ENCODE measurements at regions not wholly inside any gene's neighbourhood (a gene's known extent, or its start where the extent isn't known, plus 50 kb on each side); places are given as distances from the start of the nearest gene placed in this dataset.

GRCh38 chr1:218634212-218634611, 289.1 kb downstream of the TGFB2 start:
- Histone ChIP-seq H3K9me3 (no peaks in the 10 kb centered on the region), H3K4me1 (no peaks in the 10 kb centered on the region), H3K27ac (no peak overlapping the region), H3K36me3 (no peaks in the 10 kb centered on the region), H3K4me3 (no peak overlapping the region), H3K27me3 (no peaks in the 10 kb centered on the region)
- TF ChIP-seq CTCF (IDR thresholded peaks at IDR 0.05), result no peak
- DNase-seq (ENCODE audit: low spot score), result no peak

GRCh38 chr1:218636548-218636947, 291.4 kb downstream of the TGFB2 start:
- H3K4me1 ChIP-seq, result no peaks in the 10 kb centered on the region
- H3K27me3 ChIP-seq, result no peaks in the 10 kb centered on the region
- H3K27ac ChIP-seq, result no peak overlapping the region
- no peak for TF ChIP-seq CTCF (IDR thresholded peaks at IDR 0.05)
- no peaks in the 10 kb centered on the region for H3K36me3 ChIP-seq
- DNase-seq (ENCODE audit: low spot score), result no peak
- no peak overlapping the region for H3K4me3 ChIP-seq
- H3K9me3 ChIP-seq, result no peaks in the 10 kb centered on the region

- no peaks in the 10 kb centered on the region for H3K4me1 ChIP-seq
- H3K27me3 ChIP-seq, result no peaks in the 10 kb centered on the region
- H3K9me3 ChIP-seq, result no peaks in the 10 kb centered on the region
- H3K27ac ChIP-seq, result no peak overlapping the region
- TF ChIP-seq CTCF (IDR thresholded peaks at IDR 0.05), result no peak
- H3K36me3 ChIP-seq, result no peaks in the 10 kb centered on the region
- DNase-seq (ENCODE audit: low spot score), result no peak
- H3K4me3 ChIP-seq, result no peak overlapping the region
These were observed 295.0 kb downstream of the TGFB2 start for GRCh38 chr1:218640173-218640572.

GRCh38 chr1:218642033-218642948, 297.2 kb downstream of the TGFB2 start:
- Histone ChIP-seq H3K4me3 (no peak overlapping the region), H3K9me3 (no peaks in the 10 kb centered on the region), H3K36me3 (no peaks in the 10 kb centered on the region), H3K27ac (no peak overlapping the region), H3K27me3 (no peaks in the 10 kb centered on the region), H3K4me1 (no peaks in the 10 kb centered on the region)
- TF ChIP-seq CTCF (IDR thresholded peaks at IDR 0.05), result no peak
- no peak for DNase-seq (ENCODE audit: low spot score)

- no peak for DNase-seq (ENCODE audit: low spot score)
These were observed 298.1 kb downstream of the TGFB2 start for GRCh38 chr1:218643281-218643680.

More at GRCh38 chr1:218643281-218643680, 298.1 kb downstream of the TGFB2 start:
- Histone ChIP-seq H3K36me3 (no peaks in the 10 kb centered on the region), H3K4me3 (no peak overlapping the region), H3K9me3 (no peaks in the 10 kb centered on the region), H3K4me1 (no peaks in the 10 kb centered on the region), H3K27ac (no peak overlapping the region), H3K27me3 (no peaks in the 10 kb centered on the region)
- no peak for TF ChIP-seq CTCF (IDR thresholded peaks at IDR 0.05)
